ENCODE measurements at regions not wholly inside any gene's neighbourhood (a gene's known extent, or its start where the extent isn't known, plus 50 kb on each side); places are given as distances from the start of the nearest gene placed in this dataset.

DNA sequence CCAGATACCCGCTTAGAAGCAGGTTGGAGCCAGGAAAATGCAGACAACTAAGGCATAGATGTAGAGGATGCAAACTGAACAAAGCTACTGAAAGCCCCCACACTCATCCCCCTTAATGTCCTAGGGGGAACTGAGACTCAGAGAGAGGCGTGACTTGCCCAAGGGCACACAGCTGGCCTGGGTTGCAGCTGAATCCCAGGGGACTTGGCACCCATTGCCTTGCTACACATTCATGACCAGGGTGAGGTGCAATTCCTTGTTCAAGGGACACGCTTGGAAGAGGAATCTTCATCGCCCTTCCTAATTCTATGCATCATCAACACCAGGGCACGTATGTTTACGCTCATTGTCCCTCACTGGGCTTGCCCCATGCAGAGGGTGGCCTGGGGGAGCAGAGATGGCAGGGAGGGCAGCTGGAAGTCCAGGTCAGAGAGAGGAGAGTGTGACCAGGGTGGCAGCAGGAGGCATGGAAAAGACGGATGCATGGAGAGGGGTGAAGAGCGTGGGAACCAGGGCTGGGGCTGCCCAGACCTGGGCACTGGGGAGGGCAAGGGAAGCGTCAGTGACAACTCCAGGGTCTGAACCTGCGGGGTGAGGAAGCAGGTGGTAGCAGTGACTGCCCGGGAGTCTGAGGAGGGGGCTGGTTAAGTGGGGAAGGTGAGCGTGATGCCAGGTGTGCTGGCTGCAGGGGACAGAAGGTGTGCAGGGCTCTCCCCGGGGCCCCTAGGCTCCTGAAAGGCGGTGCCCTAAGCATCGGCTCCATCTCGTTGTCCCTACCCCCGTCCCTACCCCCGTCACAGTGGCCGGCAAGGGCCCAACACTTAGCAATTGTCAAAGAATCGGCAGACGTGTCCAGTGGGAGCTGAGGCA is 267.1 kb upstream of the TNRC6C start:
- Histone ChIP-seq H3K4me1 (ENCODE audit: insufficient read depth, low read length) (no peaks in the 10 kb centered on the region), H3K79me2 (ENCODE audit: low read length) (no peaks in the 10 kb centered on the region), H3K9me2 (replicated peaks; ENCODE audit: low read length) (no peaks in the 10 kb centered on the region), H2AFZ (ENCODE audit: low read length) (no peak overlapping the region), H3K9ac (ENCODE audit: low read length) (no peak overlapping the region), H3K9me3 (ENCODE audit: low read length) (no peaks in the 10 kb centered on the region), H3K36me3 (ENCODE audit: low read depth, low read length) (no peaks in the 10 kb centered on the region), H3K27ac (ENCODE audit: low read length) (no peak overlapping the region), H4K20me1 (ENCODE audit: low read length) (no peaks in the 10 kb centered on the region), H3K4me3 (ENCODE audit: low read length) (no peak overlapping the region), H3K27me3 (ENCODE audit: low read length) (peaks cover 80% of the 10 kb centered on the region), H3F3A (ENCODE audit: low read length, unreplicated experiment) (no peaks in the 10 kb centered on the region), H3K4me2 (ENCODE audit: low read length) (no peak overlapping the region)
- intact Hi-C loops (cut with micrococcal nuclease) = no loop called here
- ChIA-PET POLR2A (ENCODE audit: unreplicated experiment) (no interaction called here), CTCF (no interaction called here)
- no peak for ATAC-seq
- TF ChIP-seq EZH2phosphoT487 (IDR thresholded peaks at IDR 0.05; ENCODE audit: borderline replicate concordance, low read length) (no peak), EZH2 (IDR thresholded peaks at IDR 0.05; ENCODE audit: low read length, unreplicated experiment) (no peak)
- TF ChIP-seq, protein P1, sequence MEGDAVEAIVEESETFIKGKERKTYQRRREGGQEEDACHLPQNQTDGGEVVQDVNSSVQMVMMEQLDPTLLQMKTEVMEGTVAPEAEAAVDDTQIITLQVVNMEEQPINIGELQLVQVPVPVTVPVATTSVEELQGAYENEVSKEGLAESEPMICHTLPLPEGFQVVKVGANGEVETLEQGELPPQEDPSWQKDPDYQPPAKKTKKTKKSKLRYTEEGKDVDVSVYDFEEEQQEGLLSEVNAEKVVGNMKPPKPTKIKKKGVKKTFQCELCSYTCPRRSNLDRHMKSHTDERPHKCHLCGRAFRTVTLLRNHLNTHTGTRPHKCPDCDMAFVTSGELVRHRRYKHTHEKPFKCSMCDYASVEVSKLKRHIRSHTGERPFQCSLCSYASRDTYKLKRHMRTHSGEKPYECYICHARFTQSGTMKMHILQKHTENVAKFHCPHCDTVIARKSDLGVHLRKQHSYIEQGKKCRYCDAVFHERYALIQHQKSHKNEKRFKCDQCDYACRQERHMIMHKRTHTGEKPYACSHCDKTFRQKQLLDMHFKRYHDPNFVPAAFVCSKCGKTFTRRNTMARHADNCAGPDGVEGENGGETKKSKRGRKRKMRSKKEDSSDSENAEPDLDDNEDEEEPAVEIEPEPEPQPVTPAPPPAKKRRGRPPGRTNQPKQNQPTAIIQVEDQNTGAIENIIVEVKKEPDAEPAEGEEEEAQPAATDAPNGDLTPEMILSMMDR (conservative IDR thresholded peaks at IDR 0.05; ENCODE audit: low read depth, low read length) = no peak
- no peak for DNase-seq
- no TSS peak for BruUV-seq (replicated peaks)

DNA sequence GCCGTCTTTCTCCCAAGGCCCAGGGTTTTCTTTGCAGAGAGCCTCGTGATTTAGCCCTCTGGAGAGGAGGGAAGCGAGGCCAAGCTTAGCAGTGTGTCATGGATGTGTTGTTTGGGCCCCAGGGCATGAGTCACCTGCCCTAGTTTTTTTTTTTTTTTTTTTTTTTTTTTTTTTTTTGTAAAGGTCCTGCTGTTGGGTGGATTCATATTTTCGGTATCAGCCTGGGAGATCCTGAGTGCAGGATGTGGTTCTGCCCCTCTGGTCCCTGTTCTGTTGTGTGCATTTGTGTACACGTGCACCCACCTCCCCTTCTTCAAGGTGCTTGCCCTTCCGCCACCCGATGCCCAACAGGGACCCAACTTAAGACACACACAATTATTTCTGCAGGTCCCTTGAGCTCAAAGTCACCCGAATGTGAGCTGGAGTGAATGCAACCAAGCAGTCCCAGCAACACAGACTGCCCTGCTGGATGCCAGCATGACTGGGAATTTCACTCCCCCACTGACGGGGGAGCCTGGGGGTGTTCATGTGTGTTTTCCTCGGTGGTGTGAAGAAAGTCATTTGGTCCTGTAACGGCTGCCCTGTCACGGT is 265.8 kb upstream of the TNRC6C start:
- intact Hi-C loops (cut with micrococcal nuclease) = no loop called here
- H4K20me1 ChIP-seq (ENCODE audit: low read length) = no peaks in the 10 kb centered on the region
- ChIA-PET POLR2A (ENCODE audit: unreplicated experiment) (no interaction called here), CTCF (interaction anchor here (0.7 kb wide), 1 partner anchor 65 kb away, joined by 13 read pairs; no protein-coding TSS in a partner anchor)
- no peak overlapping the region for H3K9ac ChIP-seq (ENCODE audit: low read length)
- peaks cover 82% of the 10 kb centered on the region for H3K27me3 ChIP-seq (ENCODE audit: low read length)
- no peak overlapping the region for H2AFZ ChIP-seq (ENCODE audit: low read length)
- H3K4me2 ChIP-seq (ENCODE audit: low read length) = no peak overlapping the region
- DNase-seq = peak; percentile 67
- TF ChIP-seq, protein P1 (conservative IDR thresholded peaks at IDR 0.05; ENCODE audit: low read depth, low read length) = no peak
- TF ChIP-seq EZH2 (IDR thresholded peaks at IDR 0.05; ENCODE audit: low read length, unreplicated experiment) (no peak), EZH2phosphoT487 (IDR thresholded peaks at IDR 0.05; ENCODE audit: borderline replicate concordance, low read length) (no peak)
- no peaks in the 10 kb centered on the region for H3K36me3 ChIP-seq (ENCODE audit: low read depth, low read length)
- no TSS peak for BruUV-seq (replicated peaks)
- H3K79me2 ChIP-seq (ENCODE audit: low read length) = no peaks in the 10 kb centered on the region
- H3K27ac ChIP-seq (ENCODE audit: low read length) = no peak overlapping the region
- H3K4me3 ChIP-seq (ENCODE audit: low read length) = no peak overlapping the region
- no peaks in the 10 kb centered on the region for H3K9me2 ChIP-seq (replicated peaks; ENCODE audit: low read length)
- peak; percentile 67 for ATAC-seq
- H3K4me1 ChIP-seq (ENCODE audit: insufficient read depth, low read length) = no peaks in the 10 kb centered on the region
- H3K9me3 ChIP-seq (ENCODE audit: low read length) = no peaks in the 10 kb centered on the region
- H3F3A ChIP-seq (ENCODE audit: low read length, unreplicated experiment) = no peaks in the 10 kb centered on the region

DNA sequence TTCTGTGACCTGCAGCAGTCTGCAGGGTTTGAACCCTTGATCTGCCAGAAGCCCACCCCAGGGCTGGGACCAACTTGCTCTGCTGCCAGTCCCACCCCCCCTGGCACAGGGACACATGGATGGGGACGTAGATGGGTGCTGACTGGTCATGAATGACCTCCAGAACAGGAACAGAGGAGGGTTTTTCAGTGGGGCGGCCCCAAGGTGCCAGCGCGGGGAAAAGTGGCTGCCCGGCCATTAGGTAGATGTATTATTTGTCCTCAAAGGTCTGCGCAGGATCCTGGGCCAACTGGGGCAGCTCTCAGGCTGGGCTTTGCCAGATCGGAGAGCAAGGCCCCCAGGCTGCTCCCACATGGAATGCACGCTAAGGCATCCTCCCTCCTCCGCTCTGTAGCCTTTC is 265.2 kb upstream of the TNRC6C start:
- ATAC-seq (no peak), DNase-seq (no peak)
- Histone ChIP-seq H3K27ac (ENCODE audit: low read length) (no peak overlapping the region), H3K9me2 (replicated peaks; ENCODE audit: low read length) (no peaks in the 10 kb centered on the region), H3K27me3 (ENCODE audit: low read length) (peaks cover 82% of the 10 kb centered on the region), H3K79me2 (ENCODE audit: low read length) (no peaks in the 10 kb centered on the region), H3K9ac (ENCODE audit: low read length) (no peak overlapping the region), H3K9me3 (ENCODE audit: low read length) (no peaks in the 10 kb centered on the region), H3K4me3 (ENCODE audit: low read length) (no peak overlapping the region), H3K36me3 (ENCODE audit: low read depth, low read length) (no peaks in the 10 kb centered on the region), H2AFZ (ENCODE audit: low read length) (no peak overlapping the region), H3K4me2 (ENCODE audit: low read length) (no peak overlapping the region), H3F3A (ENCODE audit: low read length, unreplicated experiment) (no peaks in the 10 kb centered on the region), H4K20me1 (ENCODE audit: low read length) (no peaks in the 10 kb centered on the region), H3K4me1 (ENCODE audit: insufficient read depth, low read length) (no peaks in the 10 kb centered on the region)
- TF ChIP-seq EZH2phosphoT487 (IDR thresholded peaks at IDR 0.05; ENCODE audit: borderline replicate concordance, low read length) (no peak), EZH2 (IDR thresholded peaks at IDR 0.05; ENCODE audit: low read length, unreplicated experiment) (no peak)
- TF ChIP-seq, protein P1 (conservative IDR thresholded peaks at IDR 0.05; ENCODE audit: low read depth, low read length) = no peak
- CTCF ChIA-PET = no interaction called here
- no TSS peak for BruUV-seq (replicated peaks)
- POLR2A ChIA-PET (ENCODE audit: unreplicated experiment) = no interaction called here
- intact Hi-C loops (cut with micrococcal nuclease) = no loop called here

Data from PC-3 (cell line).